Ovary (tissue), 3 donors: ENCODE measurements at regions not wholly inside any gene's neighbourhood (a gene's known extent, or its start where the extent isn't known, plus 50 kb on each side); places are given as distances from the start of the nearest gene placed in this dataset.

ENCODE experiments used
- CTCF ChIP-seq, 3 donors: fragments of 450-650 bp in 2 of 3; fragments of 200-600 bp in 1 of 3; IDR thresholded peaks; one replicate each; pipeline versions ENCODE4 v1.5.1 to v1.8.0; 2016 to 2022; ENCODE audit warnings: antibody characterized with exemption in 3 of 3, mild to moderate bottlenecking in 1 of 3
- POLR2A ChIP-seq: fragments of 450-650 bp; IDR thresholded peaks from one replicate; pipeline ENCODE4 v1.6.1; 2017; ENCODE audit warnings: antibody characterized with exemption, mild to moderate bottlenecking, moderate library complexity
- donor health status: DM: no; HTN: no; CAD: no.

- TF ChIP-seq CTCF (IDR thresholded peaks at IDR 0.05) (no peak), POLR2A (no peak)
These were observed 228.2 kb downstream of the PTEN start for GRCh38 chr10:88091490-88092061.
